ENCODE measurements at regions not wholly inside any gene's neighbourhood (a gene's known extent, or its start where the extent isn't known, plus 50 kb on each side); places are given as distances from the start of the nearest gene placed in this dataset.

DNA sequence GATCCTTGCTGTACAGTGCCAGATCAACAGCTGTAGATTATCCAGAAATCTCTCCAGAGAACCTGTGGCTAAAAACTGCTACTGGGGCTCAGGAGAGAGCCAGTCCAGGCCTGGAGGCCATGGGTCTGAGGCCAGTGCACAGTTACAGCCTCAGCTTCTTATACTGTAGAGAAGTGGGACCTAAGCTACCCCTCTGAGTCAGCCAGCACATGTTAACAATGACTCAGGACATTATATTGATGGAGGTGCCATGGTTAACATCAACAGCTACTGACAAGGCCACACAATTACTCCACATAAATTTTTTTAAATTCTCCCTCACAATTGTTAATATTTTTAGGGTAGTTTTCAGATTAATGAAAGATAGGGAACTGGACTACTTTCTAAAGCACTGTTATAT, 138.5 kb downstream of the RBM26 start:
- DNase-seq (ENCODE audit: low read depth, low spot score): no peak

DNA sequence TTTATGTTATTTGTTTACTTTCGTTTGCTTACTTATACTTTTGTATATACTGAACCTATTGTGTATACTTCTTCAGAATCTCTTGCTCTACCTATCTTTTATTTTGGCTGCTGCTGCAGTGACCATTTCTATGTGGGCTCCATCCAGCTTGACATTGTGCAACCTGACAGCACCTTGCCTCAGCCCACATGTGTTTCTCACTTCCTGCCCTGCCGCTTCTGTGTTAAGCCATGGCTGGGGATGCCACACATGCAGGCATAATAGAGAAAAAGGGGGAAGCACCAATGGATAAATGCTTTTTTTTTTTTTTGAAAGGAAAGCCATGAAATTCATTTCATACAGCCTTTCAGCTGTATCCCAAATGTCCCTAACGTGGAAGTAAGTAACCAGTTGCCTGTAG, 147.6 kb downstream of the RBM26 start:
- in situ Hi-C loops (cut with HindIII; ENCODE audit: low sequenced_read_pairs): no loop called here
- DNase-seq (ENCODE audit: low read depth, low spot score): no peak
- TF ChIP-seq, protein P1, sequence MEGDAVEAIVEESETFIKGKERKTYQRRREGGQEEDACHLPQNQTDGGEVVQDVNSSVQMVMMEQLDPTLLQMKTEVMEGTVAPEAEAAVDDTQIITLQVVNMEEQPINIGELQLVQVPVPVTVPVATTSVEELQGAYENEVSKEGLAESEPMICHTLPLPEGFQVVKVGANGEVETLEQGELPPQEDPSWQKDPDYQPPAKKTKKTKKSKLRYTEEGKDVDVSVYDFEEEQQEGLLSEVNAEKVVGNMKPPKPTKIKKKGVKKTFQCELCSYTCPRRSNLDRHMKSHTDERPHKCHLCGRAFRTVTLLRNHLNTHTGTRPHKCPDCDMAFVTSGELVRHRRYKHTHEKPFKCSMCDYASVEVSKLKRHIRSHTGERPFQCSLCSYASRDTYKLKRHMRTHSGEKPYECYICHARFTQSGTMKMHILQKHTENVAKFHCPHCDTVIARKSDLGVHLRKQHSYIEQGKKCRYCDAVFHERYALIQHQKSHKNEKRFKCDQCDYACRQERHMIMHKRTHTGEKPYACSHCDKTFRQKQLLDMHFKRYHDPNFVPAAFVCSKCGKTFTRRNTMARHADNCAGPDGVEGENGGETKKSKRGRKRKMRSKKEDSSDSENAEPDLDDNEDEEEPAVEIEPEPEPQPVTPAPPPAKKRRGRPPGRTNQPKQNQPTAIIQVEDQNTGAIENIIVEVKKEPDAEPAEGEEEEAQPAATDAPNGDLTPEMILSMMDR (IDR thresholded peaks at IDR 0.05; ENCODE audit: low read depth, low read length): no peak
- no peak overlapping the region for H3K4me3 ChIP-seq (ENCODE audit: low read depth, low read length)

More for the DNA sequence above, 138.5 kb downstream of the RBM26 start:
- H3K4me3 ChIP-seq (ENCODE audit: low read depth, low read length): no peak overlapping the region
- TF ChIP-seq, protein P1 (IDR thresholded peaks at IDR 0.05; ENCODE audit: low read depth, low read length): no peak
- in situ Hi-C loops (cut with HindIII; ENCODE audit: low sequenced_read_pairs): no loop called here

DNA sequence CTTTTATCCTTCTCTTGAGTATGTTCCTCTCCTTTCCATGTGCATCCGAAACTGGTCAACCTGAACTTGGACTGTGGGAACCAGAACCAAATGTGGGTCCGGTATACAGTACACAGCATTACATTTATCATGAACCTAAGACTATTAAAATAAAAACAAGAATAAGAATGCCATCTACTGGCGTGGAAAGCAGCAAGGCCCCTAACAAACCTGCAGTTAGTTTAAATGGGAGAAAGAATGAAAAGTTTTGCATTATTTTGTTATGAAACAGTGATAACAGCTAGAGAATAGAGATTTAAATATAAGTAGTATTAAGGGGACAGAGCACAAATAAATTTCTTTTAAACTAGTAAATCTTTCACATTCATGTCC, 159.5 kb downstream of the RBM26 start:
- in situ Hi-C loops (cut with HindIII; ENCODE audit: low sequenced_read_pairs): no loop called here

DNA sequence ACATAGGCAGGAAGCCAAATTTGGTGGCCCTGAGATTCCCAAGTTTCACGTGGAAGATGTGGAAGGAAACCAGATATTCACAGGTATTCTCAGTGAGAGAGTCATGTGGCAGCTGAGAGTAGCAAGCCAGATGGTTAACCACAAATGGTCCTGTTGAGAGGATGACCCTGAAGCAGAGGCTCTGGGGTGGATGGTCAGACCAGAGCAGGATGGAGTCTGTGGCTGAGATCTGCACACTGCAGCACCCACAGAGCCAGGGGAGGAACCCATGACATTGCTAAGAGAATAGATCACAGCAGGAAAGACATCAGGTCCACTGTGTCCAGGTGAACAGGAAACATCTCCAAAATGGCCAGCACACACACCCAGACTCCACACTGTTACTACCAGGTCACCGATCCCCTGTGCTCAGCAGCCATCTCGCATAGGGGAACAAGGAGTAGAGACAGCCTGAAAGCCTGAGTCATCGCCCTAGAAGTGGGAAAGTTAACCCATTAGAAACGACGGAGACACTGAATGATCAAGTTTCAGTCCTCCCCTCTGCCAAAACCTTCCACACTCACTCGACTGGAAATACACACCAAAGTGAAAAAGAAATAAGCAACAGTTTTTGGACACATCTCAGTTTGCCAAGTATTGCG, 160.0 kb downstream of the RBM26 start:
- no peak overlapping the region for H3K4me3 ChIP-seq (ENCODE audit: low read depth, low read length)
- no peak for DNase-seq (ENCODE audit: low read depth, low spot score)
- TF ChIP-seq, protein P1 (IDR thresholded peaks at IDR 0.05; ENCODE audit: low read depth, low read length): no peak
- in situ Hi-C loops (cut with HindIII; ENCODE audit: low sequenced_read_pairs): no loop called here

More for the DNA sequence above, 159.5 kb downstream of the RBM26 start:
- no peak for DNase-seq (ENCODE audit: low read depth, low spot score)
- no peak overlapping the region for H3K4me3 ChIP-seq (ENCODE audit: low read depth, low read length)
- TF ChIP-seq, protein P1 (IDR thresholded peaks at IDR 0.05; ENCODE audit: low read depth, low read length): no peak

DNA sequence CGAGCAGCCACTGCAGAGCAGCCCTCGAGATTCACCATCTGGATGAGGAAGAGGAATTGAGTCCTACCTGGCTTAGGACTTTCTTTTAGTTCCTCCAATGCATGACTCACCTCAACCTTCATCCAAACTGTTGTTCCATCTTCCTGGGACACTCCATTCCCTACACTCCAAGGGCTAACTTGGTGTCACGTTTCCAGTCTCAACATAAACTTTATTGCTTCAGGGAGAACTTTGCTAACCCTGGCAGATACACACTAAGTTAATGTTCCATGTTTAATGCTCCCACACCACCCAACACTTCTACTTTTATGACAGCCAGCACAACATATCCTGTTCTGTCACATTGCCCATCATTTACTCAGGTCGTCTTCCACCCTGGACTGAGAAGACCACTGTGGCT, 164.4 kb downstream of the RBM26 start:
- H3K4me3 ChIP-seq (ENCODE audit: low read depth, low read length): no peak overlapping the region
- DNase-seq (ENCODE audit: low read depth, low spot score): no peak
- in situ Hi-C loops (cut with HindIII; ENCODE audit: low sequenced_read_pairs): no loop called here
- TF ChIP-seq, protein P1 (IDR thresholded peaks at IDR 0.05; ENCODE audit: low read depth, low read length): no peak

DNA sequence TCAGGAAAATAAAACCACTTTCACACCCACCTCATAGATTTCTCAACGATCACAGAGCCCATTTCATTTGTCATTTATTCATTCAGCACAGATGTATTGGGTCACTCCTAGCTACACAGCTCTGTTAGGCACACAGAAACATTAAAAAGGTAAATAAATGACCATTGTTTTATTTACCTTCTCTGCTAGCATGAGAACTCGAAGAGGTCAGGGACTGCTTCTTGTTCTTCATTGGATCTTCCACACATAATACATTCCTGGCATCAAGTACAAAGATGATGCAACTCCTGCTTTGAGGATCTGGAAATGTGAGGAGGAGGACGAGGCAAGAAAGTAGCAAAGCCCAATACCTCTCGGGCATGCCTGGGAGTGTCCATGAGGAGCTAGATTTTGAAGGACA, 168.1 kb downstream of the RBM26 start:
- no peak overlapping the region for H3K4me3 ChIP-seq (ENCODE audit: low read depth, low read length)
- no peak for DNase-seq (ENCODE audit: low read depth, low spot score)
- in situ Hi-C loops (cut with HindIII; ENCODE audit: low sequenced_read_pairs): no loop called here
- TF ChIP-seq, protein P1 (IDR thresholded peaks at IDR 0.05; ENCODE audit: low read depth, low read length): no peak

Data from astrocyte of the spinal cord (primary cell).